PC-3 (cell line): ENCODE measurements at regions not wholly inside any gene's neighbourhood (a gene's known extent, or its start where the extent isn't known, plus 50 kb on each side); places are given as distances from the start of the nearest gene placed in this dataset.

Source experiments
- EZH2phosphoT487 ChIP-seq: fragments of 300-600 bp; sonication (generic); IDR thresholded peaks from 2 replicates; pipeline ENCODE4 v1.6.1; 2018; ENCODE audit warnings: mild to moderate bottlenecking, antibody characterized with exemption, low read length, borderline replicate concordance
- TF ChIP-seq, protein P1 (sequence below): fragments of 300-600 bp; sonication (generic); conservative IDR thresholded peaks from 2 replicates; pipeline ENCODE4 v1.5.1; 2017; ENCODE audit warnings: antibody characterized with exemption, low read depth, mild to moderate bottlenecking, low read length

DNA sequence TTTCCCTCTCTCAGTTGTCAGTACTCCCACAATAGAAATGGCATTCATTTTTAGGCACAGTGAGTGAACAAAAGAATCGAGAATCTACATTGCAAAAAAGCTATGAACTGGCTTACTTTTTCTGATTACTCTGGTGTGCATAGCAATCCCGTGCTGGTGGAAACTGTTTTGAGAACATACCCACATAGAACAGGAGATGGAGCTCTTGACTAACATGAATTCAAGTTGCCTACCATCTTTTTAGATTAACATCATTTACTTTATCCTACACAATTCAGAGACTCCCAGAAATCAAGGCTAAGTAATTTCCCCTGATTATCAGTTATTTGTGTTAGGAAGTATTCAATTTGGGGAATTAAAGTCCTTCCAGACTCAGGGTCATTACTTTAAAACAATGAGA lies 326.6 kb downstream of the ARPP21 start:
- TF ChIP-seq, protein P1, sequence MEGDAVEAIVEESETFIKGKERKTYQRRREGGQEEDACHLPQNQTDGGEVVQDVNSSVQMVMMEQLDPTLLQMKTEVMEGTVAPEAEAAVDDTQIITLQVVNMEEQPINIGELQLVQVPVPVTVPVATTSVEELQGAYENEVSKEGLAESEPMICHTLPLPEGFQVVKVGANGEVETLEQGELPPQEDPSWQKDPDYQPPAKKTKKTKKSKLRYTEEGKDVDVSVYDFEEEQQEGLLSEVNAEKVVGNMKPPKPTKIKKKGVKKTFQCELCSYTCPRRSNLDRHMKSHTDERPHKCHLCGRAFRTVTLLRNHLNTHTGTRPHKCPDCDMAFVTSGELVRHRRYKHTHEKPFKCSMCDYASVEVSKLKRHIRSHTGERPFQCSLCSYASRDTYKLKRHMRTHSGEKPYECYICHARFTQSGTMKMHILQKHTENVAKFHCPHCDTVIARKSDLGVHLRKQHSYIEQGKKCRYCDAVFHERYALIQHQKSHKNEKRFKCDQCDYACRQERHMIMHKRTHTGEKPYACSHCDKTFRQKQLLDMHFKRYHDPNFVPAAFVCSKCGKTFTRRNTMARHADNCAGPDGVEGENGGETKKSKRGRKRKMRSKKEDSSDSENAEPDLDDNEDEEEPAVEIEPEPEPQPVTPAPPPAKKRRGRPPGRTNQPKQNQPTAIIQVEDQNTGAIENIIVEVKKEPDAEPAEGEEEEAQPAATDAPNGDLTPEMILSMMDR, result peak; percentile 87
- no peak for TF ChIP-seq EZH2phosphoT487
